HG03045 (cell line): ENCODE measurements at regions not wholly inside any gene's neighbourhood (a gene's known extent, or its start where the extent isn't known, plus 50 kb on each side); places are given as distances from the start of the nearest gene placed in this dataset.
"Not testable (repeated sequence)": the region's sequence is repeated elsewhere in the genome, so short reads cannot be mapped to it uniquely, and the experiment has no call there.

Source experiments
- ATAC-seq: cut with Tn5 transposase; IDR thresholded peaks from one replicate; pipeline ENCODE4 v1.9.1; 2021; ENCODE audit warnings: mild to moderate bottlenecking, moderate library complexity; ENCODE audit not compliant: unreplicated experiment

DNA sequence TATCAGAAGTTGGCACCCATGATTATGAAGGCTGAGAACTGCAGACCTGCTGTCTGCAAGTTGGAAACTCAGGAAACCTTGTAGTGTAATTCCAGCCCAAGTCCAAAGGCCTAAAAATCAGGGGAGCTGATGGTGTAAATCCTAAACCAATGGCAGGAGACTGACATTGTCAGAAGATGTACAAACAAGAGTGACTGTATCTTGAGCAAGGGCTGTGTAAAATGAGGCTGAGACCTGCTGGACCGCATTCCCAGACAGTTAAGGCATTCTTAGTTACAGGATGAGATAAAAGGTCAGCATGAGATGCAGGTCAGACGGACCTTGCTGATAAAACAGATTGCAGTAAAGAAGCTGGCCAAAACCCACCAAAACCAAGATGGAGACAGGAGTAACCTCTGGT lies 147.7 kb downstream of the COG6 start:
- no peak for ATAC-seq

- ATAC-seq = no peak
Observed at GRCh38 chr13:39803851-39804250, 148.4 kb downstream of the COG6 start.

DNA sequence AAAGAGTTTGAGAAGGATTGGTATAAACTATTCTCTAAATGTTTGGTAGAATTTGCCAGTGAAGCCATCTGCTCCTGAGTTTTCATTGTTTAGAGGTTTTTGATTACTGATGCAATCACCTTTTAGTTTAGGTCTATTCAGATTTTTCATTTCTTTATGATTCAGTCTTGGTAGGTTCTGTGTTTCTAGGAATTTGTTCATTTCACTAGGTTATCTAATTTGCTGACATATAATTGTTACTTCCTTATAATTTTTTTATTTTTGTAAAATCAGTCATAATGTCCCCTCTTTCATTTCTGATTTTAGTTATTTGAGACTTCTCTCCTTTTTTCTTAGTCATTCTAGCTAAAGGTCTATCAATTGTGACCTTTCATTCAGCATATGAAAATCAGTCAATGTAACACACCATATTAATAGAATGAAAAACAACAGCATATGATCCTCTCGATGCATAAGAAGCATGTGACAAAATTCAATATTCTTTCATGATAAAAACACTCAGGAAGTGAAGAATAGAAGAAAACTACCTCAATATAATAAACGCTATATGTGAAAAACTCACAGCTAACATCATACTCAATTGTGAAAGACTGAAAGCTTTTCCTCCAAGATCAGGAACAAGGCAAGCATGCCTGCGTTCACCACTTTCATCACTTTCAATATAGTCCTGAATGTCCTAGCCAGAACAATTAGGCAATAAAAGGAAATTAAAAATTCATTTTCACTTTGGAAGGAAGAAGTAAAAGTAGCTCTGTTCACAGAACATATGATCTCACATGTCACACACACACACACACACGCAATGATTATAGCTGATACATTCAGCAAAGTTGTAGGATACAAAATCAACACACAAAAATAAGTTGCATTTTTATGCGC lies 149.1 kb downstream of the COG6 start:
- no peak for ATAC-seq

GRCh38 chr13:39809466-39809865 lies 154.0 kb downstream of the COG6 start:
- no peak for ATAC-seq

- no peak for ATAC-seq
Observed at GRCh38 chr13:39810091-39810877, 154.8 kb downstream of the COG6 start.

- no peak for ATAC-seq
Observed at GRCh38 chr13:39811051-39811450, 155.6 kb downstream of the COG6 start.

- ATAC-seq = no peak
Observed at GRCh38 chr13:39811696-39812095, 156.2 kb downstream of the COG6 start.

DNA sequence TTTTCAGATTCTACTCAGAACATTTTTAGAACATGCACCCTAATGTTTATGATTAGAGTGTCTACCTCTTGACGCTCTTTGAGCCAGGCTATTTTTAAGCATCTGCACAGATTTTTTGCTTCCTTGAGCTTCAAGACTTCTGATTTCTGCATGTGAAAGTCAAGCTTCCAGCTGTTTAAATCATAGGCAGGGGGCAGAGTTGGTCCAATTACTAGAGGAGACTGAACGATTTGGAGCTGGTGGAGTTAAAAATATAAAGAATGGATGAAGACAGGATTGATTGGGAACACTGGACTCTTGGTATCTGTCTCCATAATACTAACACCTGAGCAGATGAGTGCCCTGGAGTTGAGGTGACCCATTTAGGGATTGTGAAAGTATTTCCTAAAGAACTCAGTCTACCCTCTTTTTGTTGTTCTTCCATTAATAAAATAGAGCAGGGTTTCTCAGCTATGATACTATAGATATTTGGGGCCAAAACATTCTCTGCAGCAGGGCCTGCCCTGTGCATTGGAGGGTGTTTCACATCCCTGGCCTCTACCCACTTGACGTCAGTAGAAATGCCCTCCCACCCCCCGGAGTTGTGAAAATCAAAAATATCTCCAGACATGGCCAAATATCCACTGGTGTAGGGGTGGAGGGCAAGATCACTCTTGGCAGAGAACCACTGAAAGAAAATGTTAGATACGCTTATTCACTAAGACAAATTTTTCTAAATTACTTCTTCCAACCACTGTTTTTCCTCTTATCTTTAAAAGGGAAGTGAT lies 160.1 kb downstream of the COG6 start:
- no peak for ATAC-seq

DNA sequence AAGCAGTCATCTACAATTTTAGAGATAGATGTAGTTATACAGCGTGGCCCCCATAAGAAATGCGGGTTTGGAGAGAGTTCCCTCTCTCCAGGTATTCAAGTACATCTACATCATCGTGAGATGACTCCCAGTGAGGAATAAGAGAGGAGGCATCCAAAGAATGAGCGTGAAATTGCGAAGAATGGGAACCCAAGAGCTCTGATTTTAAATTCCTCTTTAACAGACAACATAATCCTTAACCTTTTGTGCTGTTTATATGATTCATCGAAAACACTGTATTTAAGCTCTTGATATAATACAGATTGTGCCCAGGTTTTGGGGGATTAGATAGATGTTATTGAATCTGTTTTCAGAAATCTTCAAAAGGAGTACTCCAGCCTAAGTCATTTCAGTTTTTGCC lies 161.5 kb downstream of the COG6 start:
- no peak for ATAC-seq

DNA sequence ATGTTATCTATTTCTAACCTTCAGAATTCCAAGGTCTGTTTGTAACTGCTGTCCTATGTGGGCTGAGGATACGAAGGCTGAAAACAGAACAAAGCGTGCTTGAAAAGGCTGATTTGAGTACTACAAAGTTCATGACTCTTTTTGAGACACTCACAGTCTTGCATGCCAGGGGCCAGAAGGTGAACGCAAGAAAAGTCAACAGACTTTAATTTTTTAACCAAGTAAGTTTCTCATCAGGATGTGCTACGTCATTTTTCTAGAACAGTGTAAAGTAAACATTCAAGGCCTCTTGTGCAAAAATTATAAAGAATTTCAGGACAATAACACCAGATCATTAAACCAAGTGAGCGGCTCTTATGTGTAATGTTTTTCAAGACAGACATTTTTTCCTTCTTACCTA lies 163.5 kb downstream of the COG6 start:
- no peak for ATAC-seq

DNA sequence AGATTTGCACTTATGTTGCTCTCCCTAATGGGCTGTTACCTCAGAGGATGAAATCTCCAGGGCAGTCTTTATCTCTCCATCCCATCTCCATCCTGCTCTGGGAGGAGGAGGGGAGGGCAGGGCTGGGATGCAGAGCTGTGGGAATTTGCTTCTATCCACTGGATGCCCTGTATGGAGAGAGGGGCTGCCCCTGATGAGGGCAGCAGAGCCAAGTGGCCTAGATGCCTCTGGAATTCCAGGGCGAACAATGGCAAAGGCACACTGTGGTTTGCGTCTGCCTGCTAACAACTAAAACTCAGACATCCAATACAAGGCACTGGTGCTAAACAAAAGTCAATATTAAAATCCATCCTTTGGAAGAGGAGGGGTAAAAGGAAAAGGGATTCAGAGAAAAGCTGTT lies 165.1 kb downstream of the COG6 start:
- no peak for ATAC-seq

DNA sequence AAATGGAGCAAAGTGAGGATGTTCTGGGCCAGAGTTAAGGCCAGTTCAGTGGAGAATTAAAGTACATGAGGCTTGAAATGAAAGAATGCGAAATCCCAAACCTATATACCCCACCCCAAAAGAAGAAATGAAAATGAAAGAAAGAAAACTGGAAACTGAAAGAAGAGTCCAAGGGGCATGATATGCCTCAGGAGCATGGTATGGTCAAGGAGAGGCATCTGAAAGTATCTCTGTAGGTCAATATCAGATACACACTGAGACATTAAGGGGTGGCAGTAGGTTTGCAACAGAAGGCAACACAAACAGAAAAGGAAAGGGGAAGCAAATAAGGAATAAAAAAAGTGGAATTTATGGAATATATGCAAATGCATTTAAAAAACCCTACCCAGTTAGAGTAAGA lies 166.5 kb downstream of the COG6 start:
- no peak for ATAC-seq

GRCh38 chr13:39822437-39822836 lies 167.0 kb downstream of the COG6 start:
- ATAC-seq = no peak

GRCh38 chr13:39823063-39823713 lies 167.7 kb downstream of the COG6 start:
- no peak for ATAC-seq

GRCh38 chr13:39825886-39826285 lies 170.4 kb downstream of the COG6 start:
- no peak for ATAC-seq

GRCh38 chr13:39835253-39835652 lies 179.8 kb downstream of the COG6 start:
- no peak for ATAC-seq

- no peak for ATAC-seq
Observed at GRCh38 chr13:39836038-39836437, 180.6 kb downstream of the COG6 start.

DNA sequence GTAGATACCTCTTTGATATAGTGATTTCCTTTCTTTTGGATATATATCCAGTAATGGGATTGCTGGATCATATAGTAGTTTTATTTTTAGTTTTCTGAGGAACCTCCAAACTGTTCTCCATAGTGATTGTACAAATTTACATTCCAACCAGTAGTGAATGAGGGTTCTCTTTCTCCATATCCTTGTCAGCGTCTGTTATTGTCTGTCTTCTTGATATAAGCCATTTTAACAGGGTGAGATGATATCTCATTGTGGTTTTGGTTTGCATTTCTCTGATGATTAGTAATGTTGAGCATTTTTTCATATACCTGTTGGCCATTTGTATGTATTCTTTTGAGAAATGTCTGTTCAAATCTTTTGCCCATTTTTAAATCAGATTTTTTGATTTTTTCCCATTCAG lies 182.4 kb downstream of the COG6 start:
- ATAC-seq = not testable (repeated sequence)

DNA sequence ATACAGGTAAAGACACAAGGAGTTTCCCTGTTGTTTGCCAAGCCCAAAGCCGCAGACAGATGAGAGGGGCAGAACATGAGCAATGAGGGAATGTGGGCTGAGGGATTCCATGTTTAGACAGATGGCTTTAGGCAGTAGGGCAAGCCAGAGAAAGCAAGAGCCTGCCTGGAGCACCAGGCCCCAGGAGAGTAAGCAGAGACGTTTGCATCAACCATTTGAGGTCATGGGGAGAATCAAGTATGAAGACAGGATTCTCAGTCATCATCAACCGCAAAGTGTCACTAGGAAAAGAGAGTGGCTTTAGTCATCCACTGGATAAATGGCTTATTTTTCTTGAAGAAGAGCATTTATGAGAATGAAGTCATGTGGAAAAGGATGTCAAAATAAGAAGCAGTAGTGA lies 184.7 kb downstream of the COG6 start:
- no peak for ATAC-seq

DNA sequence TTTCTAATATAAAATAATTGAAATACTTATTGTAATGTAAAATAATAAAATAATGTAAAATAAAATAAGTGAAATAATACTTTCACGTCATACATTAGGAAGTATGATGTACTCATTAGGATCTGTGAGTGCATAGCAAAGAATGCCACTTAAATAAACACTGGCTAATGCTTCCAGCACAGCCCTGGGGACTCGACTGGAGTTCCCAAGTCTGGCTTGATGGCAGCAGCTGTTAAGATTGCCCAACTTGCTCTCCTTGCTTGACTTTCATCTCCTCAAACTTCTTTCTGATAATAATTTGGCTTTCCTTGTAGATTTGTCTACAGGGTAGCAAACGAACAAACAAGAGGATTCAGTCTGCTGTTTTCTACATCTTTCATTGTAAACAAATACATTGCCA lies 191.9 kb downstream of the COG6 start:
- ATAC-seq = no peak

DNA sequence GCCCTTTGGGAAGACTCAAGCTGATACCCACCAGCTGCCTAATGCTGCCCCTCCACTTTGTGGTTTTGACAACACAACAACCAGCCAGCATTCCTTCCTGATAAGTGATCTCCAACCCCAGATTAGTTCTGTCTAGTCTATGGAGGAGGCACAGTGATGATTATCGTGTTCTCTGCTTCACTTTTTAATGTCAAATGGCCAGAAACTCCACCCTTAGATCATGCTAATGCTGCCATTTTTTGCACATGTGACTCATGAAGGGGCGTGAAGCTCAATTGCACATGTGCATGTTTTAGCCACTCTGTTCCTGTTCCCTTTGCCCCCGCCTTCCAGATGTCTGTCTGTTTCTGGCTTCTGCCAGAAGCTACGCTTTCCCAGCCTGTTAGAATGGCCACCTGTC lies 199.8 kb downstream of the COG6 start:
- ATAC-seq = no peak
